ENCODE measurements at regions not wholly inside any gene's neighbourhood (a gene's known extent, or its start where the extent isn't known, plus 50 kb on each side); places are given as distances from the start of the nearest gene placed in this dataset.

DNA sequence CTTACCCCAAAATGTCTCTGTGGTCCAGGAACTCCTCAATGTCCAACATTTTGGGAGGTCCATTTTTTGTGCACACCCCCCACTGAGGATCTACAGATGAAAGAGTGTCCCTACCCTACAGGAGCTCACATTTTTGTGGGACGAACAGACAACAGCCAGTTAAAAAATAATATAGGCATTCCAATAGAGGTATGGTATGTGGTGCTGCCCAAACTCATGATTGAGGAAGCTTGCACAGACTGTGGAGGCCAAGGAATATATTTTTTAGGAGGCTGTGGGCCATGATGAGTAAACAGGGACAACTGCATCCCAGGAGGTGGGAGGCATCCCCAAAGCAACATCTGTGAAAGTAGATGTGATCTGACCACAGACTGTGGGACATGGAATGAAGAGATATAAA, 181.0 kb upstream of the HCCS start:
- no peak for TF ChIP-seq CTCF (IDR thresholded peaks at IDR 0.05; ENCODE audit: insufficient read depth, low read length, poor library complexity, severe bottlenecking)
- no peaks in the 10 kb centered on the region for H3K36me3 ChIP-seq (ENCODE audit: control insufficient read depth, insufficient read depth, low read length)
- no peak for DNase-seq (ENCODE audit: extremely low read depth, insufficient read length)
- no peaks in the 10 kb centered on the region for H3K27me3 ChIP-seq (replicated peaks; ENCODE audit: control insufficient read depth, insufficient read depth, low read length)
- no peak overlapping the region for H3K4me3 ChIP-seq (replicated peaks; ENCODE audit: low read depth, low read length)

DNA sequence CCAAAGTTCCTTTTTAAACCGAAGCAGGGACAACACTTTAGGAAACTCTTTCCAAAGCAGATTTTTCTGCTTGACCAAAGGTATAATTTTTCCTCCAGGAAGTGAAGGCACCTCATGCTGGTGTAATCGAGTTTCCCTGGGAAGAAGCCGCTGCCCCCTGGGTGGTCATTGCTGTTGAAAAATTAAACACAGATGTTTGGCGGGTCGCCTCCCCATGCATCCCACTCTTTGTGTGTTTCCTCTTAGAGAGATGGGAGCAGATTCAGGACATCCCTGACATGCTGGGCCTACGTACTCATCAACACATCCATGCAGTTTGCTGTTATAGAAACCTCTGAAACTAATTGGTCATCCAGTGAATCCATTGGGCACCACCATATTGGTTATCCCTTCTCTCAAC, 179.2 kb upstream of the HCCS start:
- no peak for DNase-seq (ENCODE audit: extremely low read depth, insufficient read length)
- Histone ChIP-seq H3K27me3 (replicated peaks; ENCODE audit: control insufficient read depth, insufficient read depth, low read length) (no peaks in the 10 kb centered on the region), H3K36me3 (ENCODE audit: control insufficient read depth, insufficient read depth, low read length) (no peaks in the 10 kb centered on the region), H3K4me3 (replicated peaks; ENCODE audit: low read depth, low read length) (no peak overlapping the region)
- TF ChIP-seq CTCF (IDR thresholded peaks at IDR 0.05; ENCODE audit: insufficient read depth, low read length, poor library complexity, severe bottlenecking) = no peak

GRCh38 chrX:10932842-10933440, 178.2 kb upstream of the HCCS start:
- no peaks in the 10 kb centered on the region for H3K36me3 ChIP-seq (ENCODE audit: control insufficient read depth, insufficient read depth, low read length)
- no peak for TF ChIP-seq CTCF (IDR thresholded peaks at IDR 0.05; ENCODE audit: insufficient read depth, low read length, poor library complexity, severe bottlenecking)
- no peaks in the 10 kb centered on the region for H3K27me3 ChIP-seq (replicated peaks; ENCODE audit: control insufficient read depth, insufficient read depth, low read length)
- no peak overlapping the region for H3K4me3 ChIP-seq (replicated peaks; ENCODE audit: low read depth, low read length)
- no peak for DNase-seq (ENCODE audit: extremely low read depth, insufficient read length)

- no peak for DNase-seq (ENCODE audit: extremely low read depth, insufficient read length)
- H3K27me3 ChIP-seq (replicated peaks; ENCODE audit: control insufficient read depth, insufficient read depth, low read length) = no peaks in the 10 kb centered on the region
- no peak overlapping the region for H3K4me3 ChIP-seq (replicated peaks; ENCODE audit: low read depth, low read length)
- H3K36me3 ChIP-seq (ENCODE audit: control insufficient read depth, insufficient read depth, low read length) = no peaks in the 10 kb centered on the region
- no peak for TF ChIP-seq CTCF (IDR thresholded peaks at IDR 0.05; ENCODE audit: insufficient read depth, low read length, poor library complexity, severe bottlenecking)
Observed at GRCh38 chrX:10935501-10935900, 175.6 kb upstream of the HCCS start.

GRCh38 chrX:10936976-10937375, 174.2 kb upstream of the HCCS start:
- Histone ChIP-seq H3K36me3 (ENCODE audit: control insufficient read depth, insufficient read depth, low read length) (no peaks in the 10 kb centered on the region), H3K4me3 (replicated peaks; ENCODE audit: low read depth, low read length) (no peak overlapping the region), H3K27me3 (replicated peaks; ENCODE audit: control insufficient read depth, insufficient read depth, low read length) (no peaks in the 10 kb centered on the region)
- no peak for DNase-seq (ENCODE audit: extremely low read depth, insufficient read length)
- TF ChIP-seq CTCF (IDR thresholded peaks at IDR 0.05; ENCODE audit: insufficient read depth, low read length, poor library complexity, severe bottlenecking) = no peak

GRCh38 chrX:10938365-10938923, 172.7 kb upstream of the HCCS start:
- no peaks in the 10 kb centered on the region for H3K27me3 ChIP-seq (replicated peaks; ENCODE audit: control insufficient read depth, insufficient read depth, low read length)
- H3K4me3 ChIP-seq (replicated peaks; ENCODE audit: low read depth, low read length) = no peak overlapping the region
- DNase-seq (ENCODE audit: extremely low read depth, insufficient read length) = no peak
- TF ChIP-seq CTCF (IDR thresholded peaks at IDR 0.05; ENCODE audit: insufficient read depth, low read length, poor library complexity, severe bottlenecking) = no peak
- H3K36me3 ChIP-seq (ENCODE audit: control insufficient read depth, insufficient read depth, low read length) = no peaks in the 10 kb centered on the region
